HepG2 (cell line): ENCODE measurements at regions not wholly inside any gene's neighbourhood (a gene's known extent, or its start where the extent isn't known, plus 50 kb on each side); places are given as distances from the start of the nearest gene placed in this dataset.

Experiments used
- ATAC-seq: fragments of 200-7000 bp; cut with Tn5 transposase; 3 replicates; pipeline ENCODE4 v1.9.1; 2020; ENCODE audit warnings: mild to moderate bottlenecking, moderate library complexity
- BruUV-seq: library from RNA; stranded (reverse); fragments of 400-500 nt; replicated peaks from 2 replicates; lab custom pipeline; 2021; lab: Mats Ljungman, UMichigan
- CTCF ChIA-PET: fragments of 300-600 bp; formaldehyde crosslinking; extraction: SDS; loops from one replicate; lab custom pipeline; 2021; ENCODE audit warnings: low total read pairs, inconsistent platforms, low intra/inter-chr PET ratio; lab: Yijun Ruan, JAX
- POLR2A ChIA-PET: fragments of 350-600 bp; sonication (Branson Sonifier 250); formaldehyde crosslinking; loops from one replicate; lab custom pipeline; 2020; ENCODE audit warnings: antibody characterized with exemption, inconsistent platforms; lab: Yijun Ruan, JAX
- DNase-seq: peaks from one replicate; pipeline ENCODE4 v3.0.0-alpha.2; 2015; ENCODE audit warnings: low spot score
- FAIRE-seq: peaks from 3 replicates; lab custom pipeline; 2011; peaks lifted over from hg19 to GRCh38; lab: Jason Lieb, UNC
- H2AFZ ChIP-seq: one replicate; pipeline ENCODE4 v1.6.1; 2011; ENCODE audit warnings: low read length, inconsistent platforms
- H3K27ac ChIP-seq: fragments of 300-600 bp; 3 replicates; pipeline ENCODE4 v1.8.0; 2011; ENCODE audit warnings: mixed run types, mild to moderate bottlenecking, mixed read lengths, low read length, inconsistent platforms; ENCODE audit not compliant: insufficient read depth; ENCODE audit errors: extremely low read length
- H3K27me3 ChIP-seq, 2 experiments: fragments of 200-600 bp in 1 of 2; 2 replicates in 1 of 2; 3 replicates in 1 of 2; pipeline versions ENCODE4 v1.6.0 to v1.8.0; 2011; ENCODE audit warnings: low read length in 2 of 2, mild to moderate bottlenecking in 2 of 2, moderate library complexity in 2 of 2, inconsistent platforms in 1 of 2; ENCODE audit not compliant: insufficient read depth in 2 of 2, control insufficient read depth in 1 of 2
- H3K36me3 ChIP-seq, 2 experiments: fragments of 200-600 bp in 1 of 2; replicated peaks in 1 of 2; 2 replicates in 1 of 2; 3 replicates in 1 of 2; pipeline versions ENCODE4 v1.5.1 to v1.8.0; 2011; ENCODE audit warnings: low read length in 2 of 2, inconsistent platforms in 1 of 2; ENCODE audit not compliant: insufficient read depth in 2 of 2, control insufficient read depth in 1 of 2
- H3K4me1 ChIP-seq: 2 replicates; pipeline ENCODE4 v1.5.1; 2012; ENCODE audit warnings: low read length, inconsistent platforms; ENCODE audit not compliant: insufficient read depth
- H3K4me2 ChIP-seq: 2 replicates; pipeline ENCODE4 v1.6.0; 2011; ENCODE audit warnings: low read depth, low read length, inconsistent platforms
- H3K4me3 ChIP-seq, 3 experiments: fragments of 200-600 bp in 1 of 3; sonication (generic), shearing (Covaris generic) in 1 of 3; replicated peaks in 1 of 3; 2 replicates each; pipeline ENCODE4 v1.5.1; 2011 to 2016; ENCODE audit warnings: low read length in 3 of 3, inconsistent platforms in 2 of 3, low read depth in 2 of 3, mild to moderate bottlenecking in 2 of 3, control low read depth in 1 of 3, mixed read lengths in 1 of 3; ENCODE audit not compliant: insufficient read depth in 1 of 3
- H3K79me2 ChIP-seq: one replicate; pipeline ENCODE4 v1.6.1; 2011; ENCODE audit warnings: low read length, inconsistent platforms; ENCODE audit not compliant: insufficient read depth
- H3K9ac ChIP-seq: 2 replicates; pipeline ENCODE4 v1.6.0; 2011; ENCODE audit warnings: mild to moderate bottlenecking, low read depth, low read length, inconsistent platforms; ENCODE audit not compliant: insufficient read depth
- H3K9me3 ChIP-seq: 2 replicates; pipeline ENCODE4 v1.5.1; 2012; ENCODE audit warnings: mild to moderate bottlenecking, low read length
- H4K20me1 ChIP-seq: 2 replicates; pipeline ENCODE4 v1.6.0; 2011; ENCODE audit warnings: inconsistent platforms, mild to moderate bottlenecking, low read length, moderate library complexity; ENCODE audit not compliant: insufficient read depth
- ASH2L ChIP-seq: fragments of 300-600, 200-600 bp; sonication (generic); IDR thresholded peaks from 2 replicates; pipeline ENCODE4 v1.7.0; 2017; ENCODE audit warnings: low read depth, mild to moderate bottlenecking, moderate library complexity, mixed read lengths, low read length; ENCODE audit not compliant: insufficient read length
- ELF3 ChIP-seq: IDR thresholded peaks from 2 replicates; pipeline ENCODE4 v1.6.1; 2016; ENCODE audit warnings: missing genetic modification reagents, missing compliant biosample characterization
- FOXP1 ChIP-seq, 2 experiments: fragments of 450-650 bp in 1 of 2; IDR thresholded peaks; 2 replicates each; pipeline ENCODE4 v1.6.1; 2017 to 2018; ENCODE audit warnings: antibody characterized with exemption in 1 of 2
- KDM4B ChIP-seq: sonication (generic); formaldehyde crosslinking; IDR thresholded peaks from 2 replicates; pipeline ENCODE4 v1.4.0; 2020; ENCODE audit warnings: missing genetic modification reagents
- SMC3 ChIP-seq: IDR thresholded peaks from 2 replicates; pipeline ENCODE4 v1.6.1; 2011; ENCODE audit warnings: low read length, improper control_type of control experiment
- SOX13 ChIP-seq, 3 experiments: fragments of 450-650 bp in 1 of 3; sonication (generic) in 1 of 3; formaldehyde crosslinking in 1 of 3; IDR thresholded peaks in 2 of 3; conservative IDR thresholded peaks in 1 of 3; 2 replicates each; pipeline versions ENCODE4 v1.5.0 to v1.6.1; 2016 to 2020; ENCODE audit warnings: antibody characterized with exemption in 1 of 3, mild to moderate bottlenecking in 1 of 3, missing compliant biosample characterization in 1 of 3, missing genetic modification reagents in 1 of 3, moderate library complexity in 1 of 3
- SRF ChIP-seq: IDR thresholded peaks from 2 replicates; pipeline ENCODE4 v1.6.1; 2011; ENCODE audit warnings: mild to moderate bottlenecking, low read depth, low read length, moderate library complexity
- ZFP41 ChIP-seq: sonication (generic); formaldehyde crosslinking; IDR thresholded peaks from 2 replicates; pipeline ENCODE4 v1.4.0; 2020; ENCODE audit warnings: mild to moderate bottlenecking, missing genetic modification reagents, borderline replicate concordance
- ZNF329 ChIP-seq: sonication (generic); formaldehyde crosslinking; IDR thresholded peaks from 2 replicates; pipeline ENCODE4 v1.9.0; 2021; ENCODE audit warnings: low read depth, mild to moderate bottlenecking, missing genetic modification reagents
- ZNF382 ChIP-seq: sonication (generic); formaldehyde crosslinking; IDR thresholded peaks from 2 replicates; pipeline ENCODE4 v1.5.0; 2020; ENCODE audit warnings: missing genetic modification reagents, mild to moderate bottlenecking, borderline replicate concordance
- ZNF629 ChIP-seq: sonication (generic); formaldehyde crosslinking; conservative IDR thresholded peaks from 2 replicates; pipeline ENCODE4 v1.5.0; 2020; ENCODE audit warnings: missing genetic modification reagents
- ZNF644 ChIP-seq: IDR thresholded peaks from 2 replicates; pipeline ENCODE4 v1.6.1; 2016; ENCODE audit warnings: low read depth
- WGBS: methylation state at CpG from one replicate; pipeline ENCODE4 v1.1.6; 2017; ENCODE audit warnings: low lambda C conversion rate; 5-methylcytosine and 5-hydroxymethylcytosine counted together
- in situ Hi-C: cut with HindIII; loops from 2 replicates; pipeline ENCODE4 v1.10.0; 2017; ENCODE audit warnings: low pct_unique_long_range_greater_than_20kb; ENCODE audit not compliant: extremely low pct_ligation_motif_present
- intact Hi-C: fragments of 100-400 bp; cut with micrococcal nuclease; formaldehyde crosslinking; loops from one replicate; pipeline ENCODE4 v1.10.0; 2022; ENCODE audit not compliant: unreplicated experiment
- TF ChIP-seq, protein P1 (sequence below): sonication (generic); formaldehyde crosslinking; IDR thresholded peaks from 2 replicates; pipeline ENCODE4 v1.4.0; 2020; ENCODE audit warnings: missing genetic modification reagents
- TF ChIP-seq, protein P2 (sequence below): sonication (generic); formaldehyde crosslinking; IDR thresholded peaks from 2 replicates; pipeline ENCODE4 v1.4.0; 2020; ENCODE audit warnings: missing genetic modification reagents

DNA sequence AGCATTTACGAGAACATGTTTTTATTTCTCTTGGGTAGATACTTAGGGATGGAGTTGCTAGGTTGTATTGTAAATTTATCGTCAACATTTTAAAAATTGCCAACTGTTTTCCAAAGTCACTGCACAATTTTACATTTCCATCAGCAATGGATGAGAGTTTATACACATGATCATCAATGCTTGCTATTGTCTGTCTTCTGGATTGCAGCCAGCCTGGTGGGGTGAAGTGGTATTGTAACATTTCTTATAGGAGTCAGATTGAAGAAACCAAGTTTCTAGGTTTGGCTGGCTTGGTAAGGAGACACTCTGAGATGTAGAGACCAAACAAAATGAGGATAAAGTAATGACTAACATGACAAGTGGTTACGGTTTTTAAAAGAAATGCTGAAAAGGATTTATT is 57.1 kb upstream of the HDDC2 start (continued):
- TF ChIP-seq ZFP41 (CRISPR knock-in tag), result no peak

DNA sequence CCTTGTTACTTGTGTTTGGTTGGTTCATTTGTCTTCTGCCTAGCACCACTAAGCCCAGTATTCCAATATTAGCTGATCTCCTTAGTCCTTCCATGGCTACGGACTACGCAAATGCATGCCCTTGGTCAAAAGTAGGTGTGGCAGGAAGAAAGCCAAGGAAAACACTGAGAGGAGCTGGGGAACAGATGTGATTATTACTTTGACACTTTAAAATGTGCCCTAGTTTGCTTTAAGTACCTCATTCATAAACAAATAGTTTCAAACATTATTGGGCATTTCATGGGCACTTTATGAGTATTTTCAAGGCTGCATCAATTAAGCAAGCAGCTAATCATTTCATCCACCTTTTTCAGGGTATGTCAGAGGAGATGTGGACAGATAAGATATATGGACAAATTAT is 60.1 kb upstream of the HDDC2 start:
- intact Hi-C loops (no loop called here), in situ Hi-C loops (no loop called here)
- H3K27me3 ChIP-seq, result peaks cover 2 to 38% of the 10 kb centered on the region in 2 experiments; a peak in 4 of 5 replicates
- no peaks in the 10 kb centered on the region for H4K20me1 ChIP-seq
- POLR2A ChIA-PET, result no interaction called here
- H3K4me1 ChIP-seq, result peaks cover 13% of the 10 kb centered on the region
- FAIRE-seq (no peak), ATAC-seq (no peak), DNase-seq (no peak)
- no peak overlapping the region for H3K4me2 ChIP-seq
- 29% methylated on average over 2 of the region's 2 CpGs for WGBS
- no peak overlapping the region for H3K4me3 ChIP-seq
- no peaks in the 10 kb centered on the region for H3K79me2 ChIP-seq
- H3K27ac ChIP-seq, result no peak overlapping the region
- no peak overlapping the region for H2AFZ ChIP-seq
- CTCF ChIA-PET, result no interaction called here
- H3K36me3 ChIP-seq, result no peaks in the 10 kb centered on the region
- no TSS peak for BruUV-seq
- no peak overlapping the region for H3K9ac ChIP-seq
- H3K9me3 ChIP-seq, result no peaks in the 10 kb centered on the region
- TF ChIP-seq, protein P1, sequence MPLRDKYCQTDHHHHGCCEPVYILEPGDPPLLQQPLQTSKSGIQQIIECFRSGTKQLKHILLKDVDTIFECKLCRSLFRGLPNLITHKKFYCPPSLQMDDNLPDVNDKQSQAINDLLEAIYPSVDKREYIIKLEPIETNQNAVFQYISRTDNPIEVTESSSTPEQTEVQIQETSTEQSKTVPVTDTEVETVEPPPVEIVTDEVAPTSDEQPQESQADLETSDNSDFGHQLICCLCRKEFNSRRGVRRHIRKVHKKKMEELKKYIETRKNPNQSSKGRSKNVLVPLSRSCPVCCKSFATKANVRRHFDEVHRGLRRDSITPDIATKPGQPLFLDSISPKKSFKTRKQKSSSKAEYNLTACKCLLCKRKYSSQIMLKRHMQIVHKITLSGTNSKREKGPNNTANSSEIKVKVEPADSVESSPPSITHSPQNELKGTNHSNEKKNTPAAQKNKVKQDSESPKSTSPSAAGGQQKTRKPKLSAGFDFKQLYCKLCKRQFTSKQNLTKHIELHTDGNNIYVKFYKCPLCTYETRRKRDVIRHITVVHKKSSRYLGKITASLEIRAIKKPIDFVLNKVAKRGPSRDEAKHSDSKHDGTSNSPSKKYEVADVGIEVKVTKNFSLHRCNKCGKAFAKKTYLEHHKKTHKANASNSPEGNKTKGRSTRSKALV, result no peak
- TF ChIP-seq SOX13 (IDR thresholded peaks at IDR 0.05) (no peak), SOX13 (CRISPR knock-in tag; conservative IDR thresholded peaks at IDR 0.05 in 1 of 2, IDR thresholded peaks at IDR 0.05 in 1 of 2) (no peak), FOXP1 (IDR thresholded peaks at IDR 0.05) (no peak), FOXP1 (CRISPR knock-in tag; IDR thresholded peaks at IDR 0.05) (no peak), KDM4B (CRISPR knock-in tag) (no peak), ZNF329 (CRISPR knock-in tag) (no peak), SMC3 (no peak), ELF3 (CRISPR knock-in tag) (no peak), ZNF629 (CRISPR knock-in tag) (no peak), SRF (no peak), ZNF382 (CRISPR knock-in tag) (no peak), ASH2L (no peak), ZNF644 (no peak)
- TF ChIP-seq, protein P2, sequence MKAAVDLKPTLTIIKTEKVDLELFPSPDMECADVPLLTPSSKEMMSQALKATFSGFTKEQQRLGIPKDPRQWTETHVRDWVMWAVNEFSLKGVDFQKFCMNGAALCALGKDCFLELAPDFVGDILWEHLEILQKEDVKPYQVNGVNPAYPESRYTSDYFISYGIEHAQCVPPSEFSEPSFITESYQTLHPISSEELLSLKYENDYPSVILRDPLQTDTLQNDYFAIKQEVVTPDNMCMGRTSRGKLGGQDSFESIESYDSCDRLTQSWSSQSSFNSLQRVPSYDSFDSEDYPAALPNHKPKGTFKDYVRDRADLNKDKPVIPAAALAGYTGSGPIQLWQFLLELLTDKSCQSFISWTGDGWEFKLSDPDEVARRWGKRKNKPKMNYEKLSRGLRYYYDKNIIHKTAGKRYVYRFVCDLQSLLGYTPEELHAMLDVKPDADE (CRISPR knock-in tag), result no peak
- TF ChIP-seq, all 625 proteins: peak for 0
